ENCODE measurements at regions not wholly inside any gene's neighbourhood (a gene's known extent, or its start where the extent isn't known, plus 50 kb on each side); places are given as distances from the start of the nearest gene placed in this dataset.

DNA sequence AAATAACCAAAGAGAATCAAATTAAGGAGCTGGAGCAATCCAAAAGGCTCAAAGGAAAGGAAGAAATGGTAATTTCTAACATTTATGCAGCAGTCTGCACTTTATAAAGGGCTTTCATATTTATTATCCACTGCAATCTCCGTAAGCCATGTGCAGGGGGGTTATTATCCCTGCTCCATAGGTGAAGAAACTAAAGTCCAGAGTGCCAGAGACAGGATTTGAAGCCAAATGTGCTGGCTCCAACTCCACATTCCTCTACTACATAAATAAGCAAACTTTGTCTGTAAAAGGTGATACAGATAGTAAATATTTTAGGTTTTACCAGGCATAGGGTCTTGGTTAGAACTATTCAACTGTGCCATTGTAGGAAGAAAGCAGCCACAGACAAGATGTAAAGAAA is 221.4 kb downstream of the MINAR1 start:
- TF ChIP-seq, protein P1, sequence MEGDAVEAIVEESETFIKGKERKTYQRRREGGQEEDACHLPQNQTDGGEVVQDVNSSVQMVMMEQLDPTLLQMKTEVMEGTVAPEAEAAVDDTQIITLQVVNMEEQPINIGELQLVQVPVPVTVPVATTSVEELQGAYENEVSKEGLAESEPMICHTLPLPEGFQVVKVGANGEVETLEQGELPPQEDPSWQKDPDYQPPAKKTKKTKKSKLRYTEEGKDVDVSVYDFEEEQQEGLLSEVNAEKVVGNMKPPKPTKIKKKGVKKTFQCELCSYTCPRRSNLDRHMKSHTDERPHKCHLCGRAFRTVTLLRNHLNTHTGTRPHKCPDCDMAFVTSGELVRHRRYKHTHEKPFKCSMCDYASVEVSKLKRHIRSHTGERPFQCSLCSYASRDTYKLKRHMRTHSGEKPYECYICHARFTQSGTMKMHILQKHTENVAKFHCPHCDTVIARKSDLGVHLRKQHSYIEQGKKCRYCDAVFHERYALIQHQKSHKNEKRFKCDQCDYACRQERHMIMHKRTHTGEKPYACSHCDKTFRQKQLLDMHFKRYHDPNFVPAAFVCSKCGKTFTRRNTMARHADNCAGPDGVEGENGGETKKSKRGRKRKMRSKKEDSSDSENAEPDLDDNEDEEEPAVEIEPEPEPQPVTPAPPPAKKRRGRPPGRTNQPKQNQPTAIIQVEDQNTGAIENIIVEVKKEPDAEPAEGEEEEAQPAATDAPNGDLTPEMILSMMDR (IDR thresholded peaks at IDR 0.05) = no peak
- Histone ChIP-seq H3K4me3 (no peak overlapping the region), H3K27me3 (no peaks in the 10 kb centered on the region), H3K4me1 (no peaks in the 10 kb centered on the region), H3K27ac (no peak overlapping the region), H3K36me3 (no peaks in the 10 kb centered on the region), H3K9me3 (no peaks in the 10 kb centered on the region)
- DNase-seq (ENCODE audit: low spot score) = no peak

DNA sequence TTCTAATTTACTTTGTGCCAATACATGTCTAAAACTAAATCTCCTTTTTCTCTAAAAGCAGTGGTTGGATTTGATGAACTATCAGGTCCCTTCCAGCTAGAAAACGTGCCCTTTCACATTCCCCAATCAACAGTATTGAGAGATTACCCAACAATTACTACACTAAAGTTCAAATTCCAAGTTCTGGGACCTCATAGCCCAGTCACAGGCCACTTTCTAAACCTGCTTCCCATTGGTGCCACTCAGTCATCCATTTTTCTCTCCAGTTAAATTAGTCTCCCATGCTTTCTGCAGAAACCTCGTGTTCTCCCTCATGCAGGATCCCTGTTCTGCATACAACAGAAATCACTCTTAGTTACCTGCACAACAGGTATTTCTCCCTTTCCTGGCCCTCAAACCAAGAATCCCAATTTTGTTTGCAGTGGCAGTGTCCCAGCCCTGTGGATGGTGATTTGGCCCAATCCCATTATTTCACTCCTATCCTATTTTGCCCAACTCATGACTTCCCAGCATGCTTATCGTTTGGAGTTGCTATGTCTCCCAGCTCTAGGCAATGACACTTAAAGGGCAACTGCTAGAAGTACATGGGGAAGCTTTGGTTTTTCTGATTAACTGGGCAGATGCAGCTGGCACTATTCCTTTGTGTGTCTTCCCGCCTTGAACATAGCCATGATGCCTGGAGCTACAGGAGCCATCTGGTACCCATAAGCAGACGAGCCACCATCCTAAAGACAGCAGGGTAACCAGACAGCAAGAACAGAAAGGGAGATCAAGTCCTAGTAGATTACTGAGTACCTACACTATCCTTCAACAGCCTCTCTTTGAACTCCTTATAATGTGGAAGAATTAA is 224.2 kb downstream of the MINAR1 start:
- Histone ChIP-seq H3K27me3 (no peaks in the 10 kb centered on the region), H3K4me1 (no peaks in the 10 kb centered on the region), H3K9me3 (no peaks in the 10 kb centered on the region), H3K27ac (no peak overlapping the region), H3K36me3 (no peaks in the 10 kb centered on the region), H3K4me3 (no peak overlapping the region)
- TF ChIP-seq, protein P1 (IDR thresholded peaks at IDR 0.05) = no peak
- no peak for DNase-seq (ENCODE audit: low spot score)

GRCh38 chr15:79657722-79658121 is 225.6 kb downstream of the MINAR1 start:
- H3K36me3 ChIP-seq = no peaks in the 10 kb centered on the region
- H3K4me1 ChIP-seq = no peaks in the 10 kb centered on the region
- H3K9me3 ChIP-seq = no peaks in the 10 kb centered on the region
- H3K4me3 ChIP-seq = no peak overlapping the region
- H3K27ac ChIP-seq = no peak overlapping the region
- TF ChIP-seq, protein P1 (IDR thresholded peaks at IDR 0.05) = no peak
- DNase-seq (ENCODE audit: low spot score) = no peak
- H3K27me3 ChIP-seq = no peaks in the 10 kb centered on the region

GRCh38 chr15:79659691-79660090 is 227.6 kb downstream of the MINAR1 start:
- Histone ChIP-seq H3K36me3 (no peaks in the 10 kb centered on the region), H3K9me3 (no peaks in the 10 kb centered on the region), H3K27ac (no peak overlapping the region), H3K27me3 (no peaks in the 10 kb centered on the region), H3K4me3 (no peak overlapping the region), H3K4me1 (no peaks in the 10 kb centered on the region)
- TF ChIP-seq, protein P1 (IDR thresholded peaks at IDR 0.05) = no peak
- DNase-seq (ENCODE audit: low spot score) = no peak

- Histone ChIP-seq H3K9me3 (no peaks in the 10 kb centered on the region), H3K4me3 (no peak overlapping the region), H3K4me1 (no peaks in the 10 kb centered on the region), H3K27ac (no peak overlapping the region), H3K36me3 (no peaks in the 10 kb centered on the region), H3K27me3 (no peaks in the 10 kb centered on the region)
- DNase-seq (ENCODE audit: low spot score) = no peak
- TF ChIP-seq, protein P1 (IDR thresholded peaks at IDR 0.05) = no peak
These were observed 229.3 kb downstream of the MINAR1 start for GRCh38 chr15:79661411-79661810.
